Testis (tissue), 2 donors: ENCODE measurements at regions not wholly inside any gene's neighbourhood (a gene's known extent, or its start where the extent isn't known, plus 50 kb on each side); places are given as distances from the start of the nearest gene placed in this dataset.

Experiments used
- POLR2A ChIP-seq: fragments of 450-650 bp; IDR thresholded peaks from one replicate; pipeline ENCODE4 v1.6.1; 2017; ENCODE audit warnings: antibody characterized with exemption, mild to moderate bottlenecking, moderate library complexity
- TF ChIP-seq, protein P1 (sequence below), 3 experiments: fragments of 450-650 bp in 2 of 3; fragments of 200-600 bp in 1 of 3; sonication (generic) in 1 of 3; IDR thresholded peaks; one replicate each; pipeline ENCODE4 v1.5.1; 2016 to 2019; ENCODE audit warnings: antibody characterized with exemption in 3 of 3, mild to moderate bottlenecking in 2 of 3, moderate library complexity in 1 of 3

DNA sequence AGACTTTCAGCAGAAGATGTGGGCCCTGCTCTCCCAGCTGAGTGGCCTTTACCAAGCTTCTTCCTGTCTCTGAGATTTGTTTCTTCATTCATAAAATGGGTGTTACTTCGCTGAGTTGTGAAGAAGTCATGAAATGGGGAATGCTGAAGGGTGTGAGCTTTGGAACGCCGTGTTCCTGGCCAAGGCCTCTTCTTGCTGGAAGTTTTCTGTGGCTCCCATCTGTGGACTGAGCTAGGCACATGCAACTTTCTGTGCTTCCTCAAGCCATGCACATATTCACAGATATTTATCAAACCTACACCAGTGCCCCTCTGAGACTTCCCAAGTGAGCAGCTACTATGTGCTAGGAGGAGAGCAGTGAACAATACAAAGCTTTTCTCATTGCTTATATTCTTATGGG is 106.3 kb upstream of the JUN start:
- no peak for TF ChIP-seq POLR2A
- TF ChIP-seq, protein P1, sequence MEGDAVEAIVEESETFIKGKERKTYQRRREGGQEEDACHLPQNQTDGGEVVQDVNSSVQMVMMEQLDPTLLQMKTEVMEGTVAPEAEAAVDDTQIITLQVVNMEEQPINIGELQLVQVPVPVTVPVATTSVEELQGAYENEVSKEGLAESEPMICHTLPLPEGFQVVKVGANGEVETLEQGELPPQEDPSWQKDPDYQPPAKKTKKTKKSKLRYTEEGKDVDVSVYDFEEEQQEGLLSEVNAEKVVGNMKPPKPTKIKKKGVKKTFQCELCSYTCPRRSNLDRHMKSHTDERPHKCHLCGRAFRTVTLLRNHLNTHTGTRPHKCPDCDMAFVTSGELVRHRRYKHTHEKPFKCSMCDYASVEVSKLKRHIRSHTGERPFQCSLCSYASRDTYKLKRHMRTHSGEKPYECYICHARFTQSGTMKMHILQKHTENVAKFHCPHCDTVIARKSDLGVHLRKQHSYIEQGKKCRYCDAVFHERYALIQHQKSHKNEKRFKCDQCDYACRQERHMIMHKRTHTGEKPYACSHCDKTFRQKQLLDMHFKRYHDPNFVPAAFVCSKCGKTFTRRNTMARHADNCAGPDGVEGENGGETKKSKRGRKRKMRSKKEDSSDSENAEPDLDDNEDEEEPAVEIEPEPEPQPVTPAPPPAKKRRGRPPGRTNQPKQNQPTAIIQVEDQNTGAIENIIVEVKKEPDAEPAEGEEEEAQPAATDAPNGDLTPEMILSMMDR (IDR thresholded peaks at IDR 0.05): no peak
